GM15510 (cell line): ENCODE measurements at regions not wholly inside any gene's neighbourhood (a gene's known extent, or its start where the extent isn't known, plus 50 kb on each side); places are given as distances from the start of the nearest gene placed in this dataset.

Source experiments
- POLR2A ChIP-seq: IDR thresholded peaks from 3 replicates; pipeline ENCODE4 v1.6.1; 2011; ENCODE audit warnings: borderline replicate concordance; ENCODE audit not compliant: insufficient read length; ENCODE audit errors: extremely low read depth

GRCh38 chr15:38975282-38975990 is 410.8 kb upstream of the RASGRP1 start:
- no peak for TF ChIP-seq POLR2A

GRCh38 chr15:38991126-38991525 is 426.5 kb upstream of the RASGRP1 start:
- TF ChIP-seq POLR2A: no peak

GRCh38 chr15:38991701-38992100 is 427.1 kb upstream of the RASGRP1 start:
- TF ChIP-seq POLR2A: no peak

GRCh38 chr15:38992506-38992905 is 427.9 kb upstream of the RASGRP1 start:
- TF ChIP-seq POLR2A: no peak

GRCh38 chr15:38992930-38993329 is 428.3 kb upstream of the RASGRP1 start:
- TF ChIP-seq POLR2A: no peak

- TF ChIP-seq POLR2A: no peak
Measured at GRCh38 chr15:38994310-38994709, 429.7 kb upstream of the RASGRP1 start.

GRCh38 chr15:38996111-38996631 is 431.6 kb upstream of the RASGRP1 start:
- no peak for TF ChIP-seq POLR2A

GRCh38 chr15:38997841-38998240 is 433.2 kb upstream of the RASGRP1 start:
- TF ChIP-seq POLR2A: no peak

- TF ChIP-seq POLR2A: no peak
Measured at GRCh38 chr15:39000008-39000734, 435.6 kb upstream of the RASGRP1 start.

- TF ChIP-seq POLR2A: no peak
Measured at GRCh38 chr15:39009740-39010139, 445.1 kb upstream of the RASGRP1 start.

- TF ChIP-seq POLR2A: no peak
Measured at GRCh38 chr15:39013262-39013661, 448.6 kb upstream of the RASGRP1 start.

GRCh38 chr15:39014682-39015081 is 450.1 kb upstream of the RASGRP1 start:
- no peak for TF ChIP-seq POLR2A

GRCh38 chr15:39016706-39017105 is 452.1 kb upstream of the RASGRP1 start:
- TF ChIP-seq POLR2A: no peak

- no peak for TF ChIP-seq POLR2A
Measured at GRCh38 chr15:39018966-39019365, 454.4 kb upstream of the RASGRP1 start.

GRCh38 chr15:39021341-39021740 is 456.7 kb upstream of the RASGRP1 start:
- TF ChIP-seq POLR2A: no peak

GRCh38 chr15:39022532-39023305 is 458.1 kb upstream of the RASGRP1 start:
- no peak for TF ChIP-seq POLR2A

GRCh38 chr15:39025321-39025720 is 460.7 kb upstream of the RASGRP1 start:
- TF ChIP-seq POLR2A: no peak
